RCC 7860 (cell line): ENCODE measurements at regions not wholly inside any gene's neighbourhood (a gene's known extent, or its start where the extent isn't known, plus 50 kb on each side); places are given as distances from the start of the nearest gene placed in this dataset.

Experiments
- DNase-seq: peaks from one replicate; pipeline ENCODE4 v3.0.0-alpha.2; 2015; ENCODE audit warnings: low spot score
- FAIRE-seq: peaks from 2 replicates; lab custom pipeline; 2012; peaks lifted over from hg19 to GRCh38; lab: Jason Lieb, UNC

DNA sequence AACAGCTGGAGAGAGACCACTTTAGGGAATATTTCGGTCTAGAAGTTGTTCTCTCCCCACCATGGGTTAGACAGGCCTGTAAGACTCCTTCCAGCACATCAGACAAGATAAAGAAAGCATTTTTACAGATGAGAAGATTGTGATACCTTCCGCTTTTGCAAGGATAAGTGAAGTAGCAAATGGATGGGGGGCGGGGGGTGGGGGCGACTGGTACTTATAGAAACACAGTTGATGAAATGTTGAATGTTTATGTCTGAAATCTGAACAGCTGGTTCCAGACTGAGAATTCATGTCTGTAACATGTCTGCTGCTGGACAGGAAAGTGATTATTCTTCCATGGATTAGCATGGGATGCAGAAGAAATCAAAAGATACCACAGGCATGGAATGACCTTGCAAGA, 90.5 kb upstream of the FN1 start:
- DNase-seq (no peak), FAIRE-seq (no peak)

DNA sequence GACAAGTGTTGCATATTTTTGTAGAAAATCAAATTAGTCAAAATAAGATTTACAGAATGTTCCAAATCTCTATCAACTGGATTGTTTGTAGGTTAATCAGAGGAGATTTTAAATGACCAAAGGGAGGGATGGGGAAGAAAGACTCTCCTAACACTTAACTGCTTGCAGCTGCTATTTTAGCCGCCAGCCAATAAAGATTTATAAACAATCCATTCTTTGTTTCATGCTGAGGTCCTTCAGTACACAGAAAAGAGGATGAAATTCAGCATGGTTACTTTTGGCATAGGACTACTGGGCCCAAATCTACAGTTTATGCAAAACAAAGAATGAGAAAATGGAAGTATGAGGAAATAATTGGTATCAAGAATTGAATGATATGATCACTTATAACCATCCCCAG, 86.4 kb upstream of the FN1 start:
- FAIRE-seq = no peak

DNA sequence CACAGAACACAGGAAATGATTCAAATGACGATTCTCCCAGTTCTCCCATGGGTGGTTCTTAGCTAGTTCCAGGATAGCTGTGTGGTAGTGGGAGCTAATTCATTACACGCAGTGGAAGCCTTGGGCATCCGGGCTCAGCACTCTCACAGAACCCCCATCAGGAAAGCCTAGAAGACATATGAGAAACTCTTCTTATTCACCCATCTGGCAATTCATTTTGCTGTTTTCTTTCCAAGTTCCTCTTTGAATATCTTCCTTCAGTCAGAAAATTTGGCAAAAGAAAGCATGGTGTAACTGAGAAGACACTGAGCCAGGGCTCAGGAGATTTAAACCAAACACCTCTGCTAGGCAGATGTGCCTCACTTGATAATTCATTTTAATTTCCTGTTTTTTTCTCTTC, 85.2 kb upstream of the FN1 start:
- FAIRE-seq = no peak
- no peak for DNase-seq

More for the DNA sequence above, 86.4 kb upstream of the FN1 start:
- DNase-seq = no peak

DNA sequence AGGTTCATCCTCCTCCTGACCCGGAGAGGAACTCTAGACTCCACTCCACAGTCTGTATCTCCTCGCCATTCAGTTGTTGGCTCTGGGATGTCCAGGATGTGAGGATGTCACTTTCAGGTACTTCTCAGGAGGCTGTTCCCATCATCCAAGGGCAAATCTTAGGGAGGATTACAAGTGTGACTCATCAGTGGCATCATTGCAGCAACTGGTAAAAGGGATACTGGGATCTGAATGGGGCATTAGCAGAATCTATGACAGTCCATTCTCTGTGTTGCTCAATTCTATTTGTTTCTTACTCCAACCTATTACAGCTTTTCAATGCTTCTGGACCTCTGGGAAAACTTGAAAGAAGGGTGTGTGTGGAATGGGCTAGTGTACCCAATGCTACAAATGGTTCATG, 81.5 kb upstream of the FN1 start:
- FAIRE-seq = no peak
- DNase-seq = no peak

DNA sequence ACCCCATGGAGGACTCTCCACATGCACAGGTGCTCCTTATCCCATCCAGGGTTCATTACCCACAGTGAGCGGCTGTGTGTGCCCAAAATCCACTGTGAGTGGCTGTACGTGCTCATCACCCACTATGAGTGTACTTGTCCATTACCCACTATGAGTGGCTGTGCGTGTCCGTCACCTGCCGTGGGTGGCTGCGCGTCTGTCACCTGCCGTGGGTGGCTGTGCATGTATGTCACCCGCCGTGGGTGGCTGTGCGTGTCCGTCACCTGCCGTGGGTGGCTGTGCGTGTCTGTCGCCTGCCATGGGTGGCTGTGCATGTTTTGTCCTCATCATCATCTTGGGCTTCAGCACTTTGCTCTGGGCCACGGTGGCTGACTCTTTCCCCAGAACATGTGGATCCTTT, 78.6 kb upstream of the FN1 start:
- no peak for DNase-seq
- no peak for FAIRE-seq

DNA sequence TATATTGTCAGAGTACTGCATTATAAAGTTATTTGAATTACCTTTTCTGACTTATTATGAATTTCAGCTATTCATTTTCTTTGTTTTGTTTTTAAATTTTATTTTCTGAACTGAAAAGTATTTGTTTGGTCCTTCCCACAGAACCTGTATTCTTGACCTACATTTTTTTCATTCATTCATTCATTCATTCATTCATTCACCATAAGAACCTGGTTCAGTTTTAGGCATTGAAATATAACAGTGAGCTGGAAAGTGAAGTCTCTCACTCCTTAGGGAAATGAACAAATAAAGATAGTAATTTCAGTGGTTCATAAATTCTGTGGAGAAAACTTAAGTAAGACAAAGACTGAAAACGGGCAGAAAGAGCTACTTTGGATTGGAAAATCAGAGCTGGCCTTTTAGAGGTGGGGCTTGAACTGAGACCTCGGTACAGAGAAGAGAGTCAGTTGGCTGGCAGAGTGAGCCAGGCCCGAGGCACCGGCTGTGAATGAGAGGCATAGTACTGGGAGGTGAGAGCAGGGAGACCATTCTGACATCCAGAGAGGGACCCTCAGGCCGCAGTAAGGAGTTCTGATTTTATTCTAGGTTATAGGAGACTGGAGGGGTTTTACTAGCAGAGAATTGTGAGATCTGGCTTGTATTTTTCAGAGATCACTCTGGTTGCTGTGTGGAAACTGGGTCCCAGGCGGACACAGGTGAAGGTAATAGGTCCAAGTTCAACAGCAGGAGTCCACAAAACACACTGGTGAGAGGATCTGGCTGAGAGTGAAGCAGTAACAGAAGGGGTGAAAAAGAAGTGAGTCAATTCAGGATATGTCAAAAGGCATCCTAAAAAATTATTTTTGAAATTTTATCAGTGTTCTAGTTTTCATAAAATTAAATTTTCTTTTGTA, 75.8 kb upstream of the FN1 start:
- FAIRE-seq (no peak), DNase-seq (no peak)

DNA sequence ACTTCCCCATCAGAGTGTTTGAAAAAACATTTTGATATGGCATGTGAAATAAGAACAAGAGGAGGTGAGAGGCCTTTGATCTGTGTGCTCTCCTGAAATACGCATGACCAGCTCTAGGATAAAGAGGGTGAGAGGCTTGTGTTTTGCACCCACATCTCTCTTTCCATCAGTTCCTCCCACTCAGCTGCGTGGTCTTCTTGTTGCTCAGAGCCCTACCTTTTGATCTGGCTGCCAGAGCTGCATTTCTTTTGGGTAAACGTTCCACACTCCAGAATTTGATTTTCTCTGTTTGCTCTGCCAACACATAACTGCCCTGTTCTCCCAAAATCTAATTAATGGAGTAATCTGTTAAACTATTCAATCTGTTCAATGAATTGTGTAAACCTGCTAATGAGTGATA, 72.0 kb upstream of the FN1 start:
- FAIRE-seq (no peak), DNase-seq (no peak)

DNA sequence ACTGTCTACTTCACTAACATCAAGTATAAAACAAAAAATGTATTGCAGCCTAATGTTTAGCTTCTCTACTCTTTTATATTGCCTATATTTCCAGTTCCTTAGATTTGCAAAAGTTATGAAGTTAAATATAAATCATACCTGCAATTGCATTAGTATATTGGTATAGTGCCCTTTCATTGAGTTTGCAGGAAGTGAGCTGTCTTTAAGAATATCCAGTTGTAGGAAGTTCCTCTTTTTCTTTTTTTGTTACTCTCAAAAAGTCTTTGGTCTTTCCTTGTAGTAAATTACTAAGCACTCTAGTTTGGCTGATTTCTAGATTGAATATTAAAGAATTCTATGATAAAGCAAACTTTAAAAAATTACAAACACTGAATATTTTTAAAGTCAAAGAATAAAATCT, 71.3 kb upstream of the FN1 start:
- FAIRE-seq = no peak
- no peak for DNase-seq

DNA sequence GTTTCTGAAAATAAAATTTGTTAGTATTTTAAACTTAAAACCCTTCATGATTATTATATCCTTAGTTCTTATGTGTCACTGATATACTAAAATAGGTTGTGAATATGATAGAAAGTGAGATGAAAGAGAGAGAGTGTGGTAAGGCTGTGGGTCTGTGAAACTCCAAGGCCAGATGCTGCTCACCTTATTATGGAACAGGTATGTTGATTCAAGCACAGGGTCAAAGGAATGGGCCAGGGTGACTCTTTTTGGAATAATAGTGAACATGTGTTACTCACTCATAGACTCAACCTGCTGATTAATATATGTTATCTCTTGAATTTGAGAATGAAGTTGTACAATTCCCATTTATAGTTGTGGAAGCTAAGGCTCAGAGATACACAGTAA, 70.7 kb upstream of the FN1 start:
- FAIRE-seq (no peak), DNase-seq (no peak)

DNA sequence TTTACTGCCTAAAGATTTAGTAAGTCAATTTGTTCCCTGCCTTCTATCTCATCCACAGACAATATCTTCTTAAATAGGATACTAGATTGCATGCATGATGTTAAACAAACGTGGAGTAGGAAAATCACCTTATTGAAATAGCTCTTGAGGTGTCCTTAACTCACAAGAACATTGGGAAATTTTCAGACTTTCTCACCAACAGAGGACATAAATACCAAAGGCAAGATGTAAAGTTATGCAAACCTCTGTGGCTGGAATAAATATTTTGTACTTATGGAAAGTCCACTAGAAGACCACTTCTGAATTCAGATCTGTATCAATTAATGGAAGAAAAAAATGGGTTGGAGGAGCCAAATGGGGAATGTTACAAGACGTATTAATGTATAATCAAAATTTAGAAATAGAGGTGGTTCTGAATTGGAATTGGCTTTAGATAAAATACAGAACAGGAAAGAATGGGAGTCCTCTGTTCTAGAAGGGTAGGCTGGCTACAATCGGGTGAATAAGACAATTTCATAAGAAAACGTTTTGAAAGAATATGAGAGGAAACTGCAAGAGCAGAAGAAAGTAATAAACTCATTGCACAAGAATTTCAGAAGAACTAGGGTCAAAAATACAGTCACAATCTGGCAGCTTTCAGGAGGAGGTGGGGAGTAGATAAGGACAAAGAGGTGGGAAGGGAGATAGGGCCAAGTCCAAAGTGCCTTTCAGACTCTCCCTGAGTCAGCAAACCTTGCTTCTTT, 69.3 kb upstream of the FN1 start:
- FAIRE-seq = no peak
- DNase-seq = no peak

DNA sequence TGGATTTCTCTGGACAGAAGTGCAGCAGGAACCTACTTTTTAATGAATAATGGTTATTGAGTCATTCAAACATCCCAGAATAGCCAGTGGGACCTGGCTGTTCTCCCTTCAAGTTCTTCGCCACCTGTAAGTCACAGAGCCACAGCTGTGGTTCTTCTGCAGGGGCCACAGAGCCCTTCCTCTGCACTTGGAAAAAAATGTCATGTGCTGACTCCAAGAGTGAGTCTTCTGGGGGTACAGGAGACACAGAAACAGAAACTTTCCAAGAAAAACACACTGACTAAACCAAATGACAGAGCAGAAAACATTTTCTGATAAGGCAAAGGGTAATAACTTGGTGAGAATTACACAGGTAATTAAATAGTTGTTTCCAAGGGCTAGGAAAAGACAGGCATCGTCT, 68.7 kb upstream of the FN1 start:
- FAIRE-seq = no peak
- no peak for DNase-seq

DNA sequence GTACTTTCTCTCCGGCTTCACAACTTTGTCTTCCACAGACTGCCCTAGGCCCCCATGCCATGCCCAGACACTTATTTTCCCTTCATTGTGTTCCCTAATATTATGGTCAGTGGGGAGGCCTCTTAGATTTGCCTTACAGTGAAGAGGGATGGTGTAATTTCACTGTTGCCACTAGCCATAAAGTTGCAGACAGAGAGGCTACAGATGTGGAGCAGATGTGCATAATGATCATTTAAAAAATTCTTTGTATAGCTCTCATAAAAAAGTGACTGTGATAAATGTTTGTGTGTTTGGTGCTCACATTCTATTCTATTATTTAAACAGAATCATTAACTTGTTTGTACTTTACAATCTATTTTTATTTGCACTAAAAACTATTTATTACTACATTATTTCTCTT, 67.5 kb upstream of the FN1 start:
- DNase-seq (no peak), FAIRE-seq (no peak)

DNA sequence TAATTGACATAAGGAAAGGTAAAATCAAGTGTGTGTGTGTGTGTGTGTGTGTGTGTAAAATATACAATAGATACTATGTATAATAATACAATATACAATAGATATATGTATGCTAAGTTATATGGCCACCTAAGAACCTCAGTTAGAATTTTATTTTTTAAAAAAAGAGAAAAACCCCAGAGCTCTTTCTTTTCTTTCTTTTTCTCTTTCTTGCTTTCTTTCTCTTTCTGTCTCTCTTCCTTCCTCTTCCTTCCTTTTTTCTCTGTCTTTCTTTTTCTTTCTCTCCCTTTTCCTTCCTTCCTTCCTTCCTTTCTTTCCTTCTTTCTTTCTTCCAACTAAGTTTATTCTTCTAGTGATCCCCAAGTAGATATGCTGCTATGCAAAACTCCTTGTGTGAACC, 64.6 kb upstream of the FN1 start:
- DNase-seq (no peak), FAIRE-seq (no peak)

DNA sequence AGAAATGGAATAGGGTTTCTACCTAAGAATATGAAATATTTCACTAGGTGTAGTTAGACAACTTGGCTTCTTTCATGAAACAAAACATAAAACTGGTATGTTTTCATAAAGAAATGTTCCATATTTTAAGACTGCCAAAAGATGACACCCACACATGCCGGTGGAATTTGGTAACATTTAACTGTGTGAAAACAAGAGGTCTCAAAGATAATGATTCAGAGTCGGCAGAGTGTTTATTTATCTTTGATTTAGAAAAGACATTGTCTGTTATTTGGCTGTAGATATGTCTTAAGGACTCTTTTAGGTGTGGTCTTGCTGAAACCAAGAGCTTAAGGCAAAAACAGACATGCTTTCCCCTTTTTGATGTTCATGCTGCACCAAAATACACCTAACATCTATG, 63.5 kb upstream of the FN1 start:
- FAIRE-seq = no peak
- no peak for DNase-seq

DNA sequence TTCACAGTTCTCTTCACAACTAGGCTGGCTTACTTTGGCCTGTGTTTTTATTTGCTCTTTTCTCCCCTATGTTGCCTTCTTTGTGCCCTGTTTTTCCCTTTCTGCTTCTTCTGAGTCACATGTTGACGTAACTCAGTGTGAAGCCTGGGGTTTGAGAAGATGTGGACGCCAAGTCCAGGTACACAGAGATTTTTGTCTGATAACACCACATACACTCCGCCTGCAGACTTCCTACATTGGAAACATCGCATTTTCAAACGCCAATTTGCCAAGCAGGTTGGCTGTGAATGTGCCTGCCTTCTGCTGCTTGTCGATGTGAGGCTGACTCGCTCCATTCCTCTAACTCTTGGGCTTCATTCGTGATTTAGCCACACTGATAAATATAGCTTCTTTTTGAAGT, 62.6 kb upstream of the FN1 start:
- DNase-seq (no peak), FAIRE-seq (no peak)

DNA sequence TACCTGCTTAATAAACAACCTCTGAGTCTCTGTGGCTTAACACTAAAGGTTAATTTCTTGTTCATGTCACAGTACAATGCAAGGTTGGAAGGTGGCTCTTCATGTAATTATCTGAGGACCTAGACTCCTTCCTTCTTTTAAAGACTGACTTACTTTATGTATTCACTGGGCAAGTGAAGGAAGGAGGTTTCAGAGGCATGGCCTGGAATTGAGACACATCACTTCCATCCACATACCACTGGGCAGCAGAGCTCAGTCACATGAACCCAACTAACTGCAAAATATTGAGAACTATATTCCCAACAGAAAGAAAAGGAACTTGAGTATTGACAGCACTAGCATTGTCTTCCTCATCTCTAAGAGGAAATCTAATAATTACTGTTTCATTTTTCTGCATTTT, 57.5 kb upstream of the FN1 start:
- FAIRE-seq = no peak
- DNase-seq = no peak

DNA sequence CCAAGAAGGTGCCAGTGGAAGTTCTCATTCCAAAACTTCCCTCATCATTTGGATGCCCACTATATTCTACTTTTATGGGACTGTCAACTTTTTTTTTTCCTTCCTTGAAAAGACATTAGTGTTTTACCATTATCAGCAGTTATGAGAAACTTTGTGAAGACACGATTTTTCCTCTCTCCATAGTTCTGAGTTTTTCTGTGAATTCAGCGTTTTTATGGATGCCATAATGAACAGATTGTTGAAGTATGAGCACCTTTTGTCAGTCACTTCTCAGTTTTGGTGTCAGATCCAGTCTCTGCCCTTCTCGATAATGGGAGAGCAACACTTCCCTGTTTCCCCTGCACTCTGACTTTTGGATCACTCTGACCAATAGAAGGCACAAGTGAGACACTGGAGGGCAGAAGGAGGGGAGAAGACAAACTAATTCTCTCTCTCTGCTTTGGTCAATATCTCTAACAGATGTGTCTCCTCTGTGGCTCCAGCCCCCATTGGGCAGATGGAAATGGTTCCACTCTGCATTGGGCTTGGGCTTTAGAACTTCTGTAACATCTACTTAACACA, 53.5 kb upstream of the FN1 start:
- FAIRE-seq (no peak), DNase-seq (no peak)

DNA sequence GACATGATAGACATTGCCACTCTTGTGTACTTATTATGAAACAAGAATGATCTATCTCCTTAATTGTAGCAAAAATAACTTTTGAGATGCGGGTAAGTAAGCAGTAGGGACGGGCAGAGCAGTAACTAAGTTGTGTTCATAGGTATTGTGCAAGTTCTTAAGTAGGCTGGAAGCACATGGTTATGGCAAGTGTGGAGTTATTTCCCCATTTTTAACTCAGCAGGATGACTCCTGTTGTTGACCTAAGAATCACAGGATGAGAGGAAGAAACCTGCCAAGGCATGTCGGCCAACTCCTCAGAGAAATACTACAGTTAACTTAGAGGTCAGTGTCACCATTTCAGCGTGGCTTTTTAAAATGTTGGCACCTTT, 51.1 kb upstream of the FN1 start:
- DNase-seq (no peak), FAIRE-seq (no peak)

DNA sequence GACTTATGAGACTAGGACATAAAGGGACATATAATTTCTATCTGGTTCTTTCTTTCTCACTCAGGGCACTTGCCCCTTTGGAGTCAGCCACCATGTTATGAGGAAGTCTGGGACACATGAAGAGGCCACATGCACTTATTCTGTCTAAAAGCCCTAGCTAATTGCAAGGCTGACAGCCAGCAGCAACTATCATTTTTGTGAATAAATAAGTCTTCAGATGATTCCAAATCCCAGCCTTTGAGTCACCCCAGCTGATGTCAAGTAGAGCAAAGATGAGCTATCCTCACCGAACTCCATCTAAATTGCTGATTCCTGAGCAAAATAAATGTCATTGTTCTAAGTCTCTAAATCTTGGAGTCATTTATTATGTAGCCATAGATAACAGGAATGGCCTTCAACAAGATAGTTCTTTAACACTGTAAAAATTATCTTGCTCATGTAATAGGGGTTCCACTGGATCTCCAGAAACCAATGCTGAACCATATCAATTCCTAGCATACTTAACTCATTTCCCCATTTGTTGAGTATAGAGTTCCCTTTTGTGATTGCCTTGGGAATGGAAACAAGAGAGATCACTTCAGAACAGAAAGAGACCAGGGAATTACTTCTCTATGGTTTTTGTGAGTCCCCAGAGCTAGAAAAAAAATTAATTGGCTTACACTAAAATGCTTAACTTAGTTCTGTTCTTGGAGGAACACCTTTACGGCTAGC, 50.6 kb upstream of the FN1 start:
- DNase-seq = no peak
- no peak for FAIRE-seq
